Endothelial cell (in vitro differentiated cells): ENCODE measurements at regions not wholly inside any gene's neighbourhood (a gene's known extent, or its start where the extent isn't known, plus 50 kb on each side); places are given as distances from the start of the nearest gene placed in this dataset.

Source experiments
- DNase-seq: peaks from one replicate; pipeline ENCODE4 v3.0.0; 2021; ENCODE audit warnings: low spot score
- H3K27ac Mint-ChIP-seq: one replicate; pipeline ENCODE4 v1.8.0; 2021; ENCODE audit warnings: mixed read lengths, inconsistent platforms; ENCODE audit not compliant: unreplicated experiment
- H3K27me3 Mint-ChIP-seq: one replicate; pipeline ENCODE4 v1.8.0; 2021; ENCODE audit warnings: mild to moderate bottlenecking, moderate library complexity, mixed read lengths, inconsistent platforms; ENCODE audit not compliant: unreplicated experiment
- H3K36me3 Mint-ChIP-seq: one replicate; pipeline ENCODE4 v1.8.0; 2021; ENCODE audit warnings: mild to moderate bottlenecking, low read depth, mixed read lengths, inconsistent platforms; ENCODE audit not compliant: unreplicated experiment
- H3K4me1 Mint-ChIP-seq: one replicate; pipeline ENCODE4 v1.8.0; 2021; ENCODE audit warnings: mild to moderate bottlenecking, mixed read lengths, inconsistent platforms; ENCODE audit not compliant: unreplicated experiment
- H3K4me3 Mint-ChIP-seq: one replicate; pipeline ENCODE4 v1.8.0; 2021; ENCODE audit warnings: mild to moderate bottlenecking, mixed read lengths, inconsistent platforms; ENCODE audit not compliant: unreplicated experiment
- H3K9me3 Mint-ChIP-seq: one replicate; pipeline ENCODE4 v1.8.0; 2021; ENCODE audit warnings: mixed read lengths, inconsistent platforms; ENCODE audit not compliant: unreplicated experiment
- CTCF ChIP-seq: fragments of 200-600 bp; sonication (generic); IDR thresholded peaks from one replicate; pipeline ENCODE4 v1.5.0; 2021; ENCODE audit warnings: antibody characterized with exemption; ENCODE audit not compliant: unreplicated experiment

- no peak for DNase-seq
- no peak overlapping the region for H3K27ac Mint-ChIP-seq
- H3K27me3 Mint-ChIP-seq, result no peaks in the 10 kb centered on the region
- peaks cover 11% of the 10 kb centered on the region for H3K4me1 Mint-ChIP-seq
- no peak for TF ChIP-seq CTCF
- H3K36me3 Mint-ChIP-seq, result no peaks in the 10 kb centered on the region
- H3K9me3 Mint-ChIP-seq, result no peaks in the 10 kb centered on the region
- H3K4me3 Mint-ChIP-seq, result no peak overlapping the region
These were observed 52.6 kb upstream of the FRMD4B start for GRCh38 chr3:69438476-69438875.

- TF ChIP-seq CTCF, result no peak
- Mint-ChIP-seq H3K27me3 (no peaks in the 10 kb centered on the region), H3K4me3 (no peak overlapping the region), H3K4me1 (peaks cover 8% of the 10 kb centered on the region), H3K36me3 (no peaks in the 10 kb centered on the region), H3K9me3 (no peaks in the 10 kb centered on the region), H3K27ac (no peak overlapping the region)
- no peak for DNase-seq
These were observed 49.7 kb upstream of the FRMD4B start for GRCh38 chr3:69435274-69436265.
